IPS-18a (cell line): ENCODE measurements at regions not wholly inside any gene's neighbourhood (a gene's known extent, or its start where the extent isn't known, plus 50 kb on each side); places are given as distances from the start of the nearest gene placed in this dataset.

Source experiments
- H3K27ac ChIP-seq: one replicate; pipeline ENCODE4 v1.5.1; 2013; ENCODE audit warnings: low read length
- H3K27me3 ChIP-seq: one replicate; pipeline ENCODE4 v1.6.1; 2013; ENCODE audit warnings: mild to moderate bottlenecking, low read length; ENCODE audit not compliant: control insufficient read depth, insufficient read depth
- H3K36me3 ChIP-seq: one replicate; pipeline ENCODE4 v1.6.1; 2013; ENCODE audit warnings: low read depth, low read length; ENCODE audit not compliant: control insufficient read depth
- H3K4me1 ChIP-seq: one replicate; pipeline ENCODE4 v1.6.1; 2013; ENCODE audit warnings: low read depth, low read length; ENCODE audit not compliant: control insufficient read depth
- H3K4me3 ChIP-seq: one replicate; pipeline ENCODE4 v1.5.1; 2013; ENCODE audit warnings: low read length
- H3K9ac ChIP-seq: one replicate; pipeline ENCODE4 v1.6.1; 2013; ENCODE audit warnings: mild to moderate bottlenecking, low read length, moderate library complexity
- H3K9me3 ChIP-seq: one replicate; pipeline ENCODE4 v1.6.1; 2013; ENCODE audit warnings: low read depth, low read length; ENCODE audit not compliant: control insufficient read depth

GRCh38 chr7:128170461-128170860 is 70.6 kb upstream of the LEP start:
- Histone ChIP-seq H3K4me1 (peaks cover 7% of the 10 kb centered on the region), H3K27ac (no peak overlapping the region), H3K4me3 (no peak overlapping the region), H3K27me3 (peaks cover 55% of the 10 kb centered on the region), H3K9ac (no peak overlapping the region), H3K36me3 (no peaks in the 10 kb centered on the region), H3K9me3 (no peaks in the 10 kb centered on the region)

- no peaks in the 10 kb centered on the region for H3K9me3 ChIP-seq
- H3K9ac ChIP-seq: no peak overlapping the region
- H3K4me1 ChIP-seq: peaks cover 3% of the 10 kb centered on the region
- no peak overlapping the region for H3K4me3 ChIP-seq
- H3K27ac ChIP-seq: no peak overlapping the region
- peaks cover 46% of the 10 kb centered on the region for H3K27me3 ChIP-seq
- no peaks in the 10 kb centered on the region for H3K36me3 ChIP-seq
Observed at GRCh38 chr7:128171342-128171918, 69.6 kb upstream of the LEP start.

- H3K9ac ChIP-seq: no peak overlapping the region
- H3K27me3 ChIP-seq: peaks cover 38% of the 10 kb centered on the region
- no peaks in the 10 kb centered on the region for H3K9me3 ChIP-seq
Observed at GRCh38 chr7:128172151-128172550, 68.9 kb upstream of the LEP start.

GRCh38 chr7:128172963-128173362 is 68.1 kb upstream of the LEP start:
- no peaks in the 10 kb centered on the region for H3K9me3 ChIP-seq
- no peak overlapping the region for H3K9ac ChIP-seq
- no peak overlapping the region for H3K27ac ChIP-seq
- H3K4me1 ChIP-seq: peaks cover 3% of the 10 kb centered on the region
- H3K36me3 ChIP-seq: no peaks in the 10 kb centered on the region
- peaks cover 30% of the 10 kb centered on the region for H3K27me3 ChIP-seq
- H3K4me3 ChIP-seq: no peak overlapping the region

More at GRCh38 chr7:128172151-128172550, 68.9 kb upstream of the LEP start:
- no peaks in the 10 kb centered on the region for H3K36me3 ChIP-seq
- peaks cover 3% of the 10 kb centered on the region for H3K4me1 ChIP-seq
- no peak overlapping the region for H3K27ac ChIP-seq
- no peak overlapping the region for H3K4me3 ChIP-seq

GRCh38 chr7:128174386-128174785 is 66.7 kb upstream of the LEP start:
- Histone ChIP-seq H3K4me1 (no peaks in the 10 kb centered on the region), H3K9ac (no peak overlapping the region), H3K27me3 (peaks cover 16% of the 10 kb centered on the region), H3K4me3 (no peak overlapping the region), H3K27ac (no peak overlapping the region), H3K9me3 (no peaks in the 10 kb centered on the region), H3K36me3 (no peaks in the 10 kb centered on the region)

- Histone ChIP-seq H3K9me3 (no peaks in the 10 kb centered on the region), H3K4me1 (no peaks in the 10 kb centered on the region), H3K36me3 (no peaks in the 10 kb centered on the region), H3K27me3 (no peaks in the 10 kb centered on the region), H3K4me3 (no peak overlapping the region), H3K27ac (no peak overlapping the region), H3K9ac (no peak overlapping the region)
Observed at GRCh38 chr7:128176696-128177095, 64.4 kb upstream of the LEP start.

GRCh38 chr7:128177768-128178550 is 63.1 kb upstream of the LEP start:
- no peak overlapping the region for H3K9ac ChIP-seq
- H3K9me3 ChIP-seq: no peaks in the 10 kb centered on the region
- H3K4me3 ChIP-seq: no peak overlapping the region
- no peaks in the 10 kb centered on the region for H3K27me3 ChIP-seq
- H3K36me3 ChIP-seq: no peaks in the 10 kb centered on the region
- no peak overlapping the region for H3K27ac ChIP-seq
- no peaks in the 10 kb centered on the region for H3K4me1 ChIP-seq

- Histone ChIP-seq H3K27me3 (no peaks in the 10 kb centered on the region), H3K27ac (no peak overlapping the region), H3K9ac (no peak overlapping the region), H3K4me3 (no peak overlapping the region), H3K36me3 (no peaks in the 10 kb centered on the region), H3K4me1 (no peaks in the 10 kb centered on the region), H3K9me3 (no peaks in the 10 kb centered on the region)
Observed at GRCh38 chr7:128178611-128179010, 62.5 kb upstream of the LEP start.

- no peaks in the 10 kb centered on the region for H3K27me3 ChIP-seq
- H3K4me1 ChIP-seq: no peaks in the 10 kb centered on the region
Observed at GRCh38 chr7:128188396-128189230, 52.5 kb upstream of the LEP start.

GRCh38 chr7:128189231-128189930 is 51.7 kb upstream of the LEP start:
- Histone ChIP-seq H3K9me3 (peaks cover 3% of the 10 kb centered on the region), H3K9ac (no peak overlapping the region), H3K27me3 (no peaks in the 10 kb centered on the region), H3K4me1 (no peaks in the 10 kb centered on the region), H3K27ac (no peak overlapping the region), H3K4me3 (no peak overlapping the region), H3K36me3 (no peaks in the 10 kb centered on the region)

More at GRCh38 chr7:128188396-128189230, 52.5 kb upstream of the LEP start:
- no peaks in the 10 kb centered on the region for H3K36me3 ChIP-seq
- H3K4me3 ChIP-seq: no peak overlapping the region
- no peaks in the 10 kb centered on the region for H3K9me3 ChIP-seq
- H3K27ac ChIP-seq: no peak overlapping the region
- no peak overlapping the region for H3K9ac ChIP-seq

- no peak overlapping the region for H3K9ac ChIP-seq
- peaks cover 8% of the 10 kb centered on the region for H3K9me3 ChIP-seq
- no peak overlapping the region for H3K4me3 ChIP-seq
- H3K4me1 ChIP-seq: no peaks in the 10 kb centered on the region
- H3K27me3 ChIP-seq: no peaks in the 10 kb centered on the region
- no peaks in the 10 kb centered on the region for H3K36me3 ChIP-seq
- H3K27ac ChIP-seq: no peak overlapping the region
Observed at GRCh38 chr7:128190051-128190647, 50.9 kb upstream of the LEP start.
